Right lobe of liver (tissue), 4 donors: ENCODE measurements at regions not wholly inside any gene's neighbourhood (a gene's known extent, or its start where the extent isn't known, plus 50 kb on each side); places are given as distances from the start of the nearest gene placed in this dataset.

Experiments used
- CTCF ChIP-seq, 4 donors: fragments of 200-600 bp in 3 of 4; fragments of 450-650 bp in 1 of 4; IDR thresholded peaks; one replicate each; pipeline versions ENCODE4 v1.5.1 to v1.8.0; 2016 to 2022; ENCODE audit warnings: antibody characterized with exemption in 4 of 4, mild to moderate bottlenecking in 2 of 4
- POLR2A ChIP-seq: fragments of 450-650 bp; IDR thresholded peaks from one replicate; pipeline ENCODE4 v1.6.1; 2017; ENCODE audit warnings: antibody characterized with exemption, mild to moderate bottlenecking
- donor health status: DM: no; HTN: no; CAD: no.
- donor health status: DM: no; HTN: no; CAD: no.
- donor health status: DM: no; HTN: yes; CAD: no.

- no peak for TF ChIP-seq CTCF (IDR thresholded peaks at IDR 0.05)
- no peak for TF ChIP-seq POLR2A
Measured at GRCh38 chr14:26395726-26396125, 202.1 kb downstream of the NOVA1 start.
